ENCODE measurements at regions not wholly inside any gene's neighbourhood (a gene's known extent, or its start where the extent isn't known, plus 50 kb on each side); places are given as distances from the start of the nearest gene placed in this dataset.

DNA sequence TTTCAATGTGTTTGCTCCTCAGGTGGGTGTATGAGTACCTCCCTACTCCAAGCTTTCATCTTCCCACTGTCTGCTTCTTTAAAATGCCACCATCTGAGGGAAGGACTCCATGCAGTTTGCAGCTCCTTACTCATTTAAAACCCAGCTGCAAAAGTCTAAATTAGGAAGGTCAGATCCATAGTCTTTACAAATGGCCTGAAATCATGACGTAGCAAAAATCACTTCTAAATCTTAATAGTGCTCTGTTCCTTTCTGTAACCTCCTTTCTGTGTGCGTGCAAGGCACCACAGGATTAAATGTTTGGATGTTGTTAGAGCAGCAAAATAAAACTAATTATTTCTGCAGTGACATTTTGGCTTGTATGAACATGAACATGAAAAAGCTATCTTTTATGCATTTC is 366.9 kb upstream of the IGFBP3 start:
- H3K4me1 ChIP-seq (ENCODE audit: low read depth, poor library complexity, severe bottlenecking) = no peaks in the 10 kb centered on the region
- H3K4me3 ChIP-seq (IDR thresholded peaks at IDR 0.05; ENCODE audit: insufficient read depth, low read depth, low read length) = no peak overlapping the region
- no peaks in the 10 kb centered on the region for H3K79me2 ChIP-seq (ENCODE audit: insufficient read depth, low read depth)
- no peak overlapping the region for H3K4me2 ChIP-seq
- no peak for TF ChIP-seq CTCF (conservative IDR thresholded peaks at IDR 0.05; ENCODE audit: low read depth, low read length)
- no peaks in the 10 kb centered on the region for H3K27me3 ChIP-seq (ENCODE audit: insufficient read depth, low read depth)
- H2AFZ ChIP-seq (ENCODE audit: low read depth) = no peak overlapping the region
- no peak overlapping the region for H3K27ac ChIP-seq
- H4K20me1 ChIP-seq (ENCODE audit: insufficient read depth) = no peaks in the 10 kb centered on the region
- H3K36me3 ChIP-seq (ENCODE audit: insufficient read depth) = no peaks in the 10 kb centered on the region
- H3K9ac ChIP-seq = no peak overlapping the region

GRCh38 chr7:46286957-46287356 is 365.9 kb upstream of the IGFBP3 start:
- no peaks in the 10 kb centered on the region for H3K79me2 ChIP-seq (ENCODE audit: insufficient read depth, low read depth)

DNA sequence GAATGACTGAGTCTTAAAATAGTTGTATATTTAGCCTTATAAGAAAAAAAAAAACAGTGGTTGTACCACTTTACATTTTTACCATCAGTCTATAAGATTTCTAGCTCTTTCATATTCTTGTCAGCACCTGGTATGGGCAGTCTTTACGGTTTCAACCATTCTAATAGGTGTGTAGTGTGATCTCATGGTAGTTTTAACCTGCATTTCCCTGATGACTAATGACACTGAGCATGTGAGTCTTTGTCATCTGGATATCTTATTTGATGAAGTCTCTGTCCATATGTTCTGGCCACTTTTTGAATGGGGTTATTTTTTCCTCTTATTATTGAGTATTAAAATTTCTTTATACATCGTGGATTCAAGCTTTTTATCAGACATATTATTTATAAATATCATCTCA is 365.3 kb upstream of the IGFBP3 start:
- Histone ChIP-seq H3K36me3 (ENCODE audit: insufficient read depth) (no peaks in the 10 kb centered on the region), H3K4me1 (ENCODE audit: low read depth, poor library complexity, severe bottlenecking) (no peaks in the 10 kb centered on the region), H4K20me1 (ENCODE audit: insufficient read depth) (no peaks in the 10 kb centered on the region), H3K4me2 (no peak overlapping the region), H3K79me2 (ENCODE audit: insufficient read depth, low read depth) (no peaks in the 10 kb centered on the region), H3K27ac (no peak overlapping the region), H3K27me3 (ENCODE audit: insufficient read depth, low read depth) (no peaks in the 10 kb centered on the region), H3K9ac (no peak overlapping the region), H2AFZ (ENCODE audit: low read depth) (no peak overlapping the region), H3K4me3 (IDR thresholded peaks at IDR 0.05; ENCODE audit: insufficient read depth, low read depth, low read length) (no peak overlapping the region)
- no peak for TF ChIP-seq CTCF (conservative IDR thresholded peaks at IDR 0.05; ENCODE audit: low read depth, low read length)

More at GRCh38 chr7:46286957-46287356, 365.9 kb upstream of the IGFBP3 start:
- no peaks in the 10 kb centered on the region for H3K27me3 ChIP-seq (ENCODE audit: insufficient read depth, low read depth)
- H3K4me1 ChIP-seq (ENCODE audit: low read depth, poor library complexity, severe bottlenecking) = no peaks in the 10 kb centered on the region
- H3K27ac ChIP-seq = no peak overlapping the region
- no peak overlapping the region for H2AFZ ChIP-seq (ENCODE audit: low read depth)
- H3K36me3 ChIP-seq (ENCODE audit: insufficient read depth) = no peaks in the 10 kb centered on the region
- H3K9ac ChIP-seq = no peak overlapping the region
- H4K20me1 ChIP-seq (ENCODE audit: insufficient read depth) = no peaks in the 10 kb centered on the region
- no peak for TF ChIP-seq CTCF (conservative IDR thresholded peaks at IDR 0.05; ENCODE audit: low read depth, low read length)
- no peak overlapping the region for H3K4me2 ChIP-seq
- H3K4me3 ChIP-seq (IDR thresholded peaks at IDR 0.05; ENCODE audit: insufficient read depth, low read depth, low read length) = no peak overlapping the region

GRCh38 chr7:46285878-46286277 is 364.8 kb upstream of the IGFBP3 start:
- Histone ChIP-seq H3K79me2 (ENCODE audit: insufficient read depth, low read depth) (no peaks in the 10 kb centered on the region), H3K27ac (no peak overlapping the region), H4K20me1 (ENCODE audit: insufficient read depth) (no peaks in the 10 kb centered on the region), H2AFZ (ENCODE audit: low read depth) (no peak overlapping the region), H3K4me3 (IDR thresholded peaks at IDR 0.05; ENCODE audit: insufficient read depth, low read depth, low read length) (no peak overlapping the region), H3K4me2 (no peak overlapping the region), H3K36me3 (ENCODE audit: insufficient read depth) (no peaks in the 10 kb centered on the region), H3K27me3 (ENCODE audit: insufficient read depth, low read depth) (no peaks in the 10 kb centered on the region), H3K9ac (no peak overlapping the region), H3K4me1 (ENCODE audit: low read depth, poor library complexity, severe bottlenecking) (no peaks in the 10 kb centered on the region)
- TF ChIP-seq CTCF (conservative IDR thresholded peaks at IDR 0.05; ENCODE audit: low read depth, low read length) = no peak
